Kidney tubule cell (primary cell): ENCODE measurements at regions not wholly inside any gene's neighbourhood (a gene's known extent, or its start where the extent isn't known, plus 50 kb on each side); places are given as distances from the start of the nearest gene placed in this dataset.
A peak's percentile ranks its signal among the peaks of the same experiment; 100 is the strongest.
"Not testable (repeated sequence)": the region's sequence is repeated elsewhere in the genome, so short reads cannot be mapped to it uniquely, and the experiment has no call there.

Experiments used
- DNase-seq: peaks from one replicate; pipeline ENCODE4 v3.0.0-alpha.2; 2018; ENCODE audit warnings: low spot score

DNA sequence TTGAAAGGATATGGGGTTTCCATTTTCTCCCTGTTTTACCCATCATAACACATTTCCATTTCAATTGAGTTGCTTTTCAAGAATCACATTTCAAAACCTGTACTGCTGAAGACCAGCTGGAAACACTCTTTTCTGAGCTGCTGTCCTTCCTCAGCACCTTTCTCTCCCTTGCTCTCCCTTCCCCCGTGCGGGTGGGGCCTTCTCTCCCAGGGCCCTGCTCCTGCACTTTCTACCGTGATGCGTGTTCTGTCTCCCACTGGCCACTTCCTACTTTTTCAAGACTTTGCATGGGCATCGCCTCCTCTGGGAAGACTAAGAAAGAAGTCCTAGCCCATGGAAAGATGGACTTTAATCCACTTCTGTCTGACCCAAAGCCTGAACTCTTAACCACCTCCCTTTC lies 390.4 kb downstream of the PTPRU start:
- no peak for DNase-seq

DNA sequence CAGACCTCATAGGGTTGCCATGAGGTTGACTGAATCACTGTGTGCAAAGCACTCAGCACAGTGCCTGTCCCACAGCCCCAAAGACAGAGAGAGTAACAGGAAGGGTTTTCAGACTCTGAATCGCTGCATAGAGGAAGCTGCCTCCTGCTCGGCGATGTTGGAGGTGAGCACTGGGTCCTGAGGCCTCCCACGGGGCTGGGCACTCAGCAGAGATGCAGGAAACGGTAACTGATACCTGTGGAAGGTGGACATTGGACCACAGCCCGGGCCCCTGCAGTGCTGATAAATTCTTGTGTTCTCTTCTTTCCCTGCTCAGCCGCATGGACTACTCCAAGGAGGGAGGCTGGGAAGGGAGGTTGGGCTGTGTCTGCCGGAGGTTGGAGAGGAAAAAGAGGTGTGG lies 389.7 kb downstream of the PTPRU start:
- DNase-seq: no peak

DNA sequence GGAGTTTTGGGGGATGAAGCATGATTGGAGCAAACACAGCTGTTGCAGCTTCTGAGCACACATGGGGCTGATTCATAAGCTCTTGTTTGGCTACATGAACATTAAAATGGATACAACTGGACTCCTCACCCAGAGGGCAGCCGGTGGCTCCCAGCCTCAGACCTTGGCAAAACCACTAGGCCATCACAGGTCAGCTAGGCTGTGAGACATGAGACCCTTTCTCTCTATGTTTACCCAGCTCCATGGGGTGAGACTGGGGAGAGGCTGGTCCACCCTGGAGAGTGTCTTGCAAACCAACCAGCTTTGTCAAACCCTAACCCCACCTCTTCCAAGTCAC lies 388.7 kb downstream of the PTPRU start:
- DNase-seq: no peak

DNA sequence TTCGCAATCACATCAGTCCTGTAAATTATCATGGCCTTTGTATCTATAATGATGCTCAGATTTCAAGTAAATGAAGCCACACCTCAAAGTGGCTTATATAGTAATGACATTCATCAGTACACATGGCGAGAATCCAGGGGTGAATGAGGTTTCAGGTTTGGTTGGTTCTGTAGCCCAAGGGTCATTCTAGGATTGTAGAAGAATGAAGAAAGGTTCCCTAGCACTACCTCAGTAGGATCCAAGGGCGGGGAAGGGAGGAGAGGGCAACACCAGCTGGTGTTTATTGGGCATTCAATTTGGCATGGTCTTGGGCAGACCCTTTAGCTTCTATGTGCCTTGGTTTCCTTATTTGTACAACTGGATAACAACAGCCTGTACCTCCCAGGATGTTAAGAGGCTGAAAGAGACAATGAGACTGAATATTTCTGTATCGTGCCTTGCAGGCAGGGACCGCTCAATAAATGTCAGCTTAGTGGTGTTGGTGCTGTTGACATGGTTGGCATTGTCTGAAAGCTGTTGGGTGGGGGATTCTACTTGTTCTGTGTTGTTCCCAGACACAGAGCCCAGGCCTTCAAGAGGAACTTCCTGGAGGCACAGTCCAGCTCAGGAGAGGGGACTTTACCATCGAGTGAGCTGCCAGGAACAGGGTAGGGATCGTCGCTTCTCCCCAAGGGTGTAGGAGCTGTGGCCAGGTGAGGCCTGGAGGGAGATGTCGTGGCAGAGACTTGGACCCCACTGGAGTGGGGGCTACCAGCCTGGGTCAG lies 388.2 kb downstream of the PTPRU start:
- DNase-seq: no peak

DNA sequence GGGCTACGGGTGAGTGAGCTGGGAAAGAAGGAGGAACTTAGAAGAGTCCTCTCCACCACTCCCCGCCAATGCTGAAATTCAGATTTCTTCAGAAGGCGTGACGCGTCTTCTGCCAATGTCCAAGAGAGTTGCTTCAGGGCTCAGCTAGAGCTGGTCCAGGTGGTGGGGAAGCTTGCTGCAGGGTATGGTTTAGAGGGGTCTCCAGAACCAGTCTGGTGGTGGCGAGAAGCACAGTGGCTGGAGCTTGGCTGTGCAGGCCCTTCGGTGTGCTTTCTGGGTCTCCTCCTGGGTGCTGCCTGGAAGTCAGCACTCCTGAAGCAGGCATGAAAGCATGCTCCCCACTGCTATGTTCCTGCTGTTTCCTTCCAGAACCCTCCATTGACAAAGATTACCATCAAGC lies 387.2 kb downstream of the PTPRU start:
- no peak for DNase-seq

DNA sequence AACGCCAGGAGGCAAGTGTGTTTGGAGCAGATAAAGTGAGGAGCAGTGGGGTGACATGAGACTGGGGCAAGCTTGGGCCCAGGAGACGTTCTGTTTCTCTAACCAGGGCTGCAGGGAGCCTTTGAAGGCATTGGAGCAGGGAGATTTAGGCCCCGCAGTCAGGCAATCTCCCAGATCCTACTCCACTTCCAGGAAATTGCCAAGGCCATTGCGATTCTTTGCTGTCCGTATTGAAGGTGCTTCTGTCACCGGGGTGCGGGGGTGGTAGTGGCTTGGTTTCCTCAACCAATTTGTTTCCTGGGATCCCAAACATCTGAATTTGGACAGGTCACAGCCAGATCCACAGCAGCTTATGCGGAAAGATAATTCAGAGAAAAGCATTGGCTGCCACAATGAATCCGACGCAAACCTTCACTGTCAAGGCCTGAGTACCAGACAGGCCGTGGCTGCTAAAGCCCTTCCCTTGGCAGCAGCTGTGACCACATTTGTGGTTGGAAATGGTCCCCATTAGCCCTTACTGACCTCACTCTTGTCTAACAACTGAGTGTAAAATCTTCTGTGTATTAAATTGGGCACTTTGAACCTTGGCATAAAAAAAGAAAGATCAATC lies 385.6 kb downstream of the PTPRU start:
- no peak for DNase-seq

DNA sequence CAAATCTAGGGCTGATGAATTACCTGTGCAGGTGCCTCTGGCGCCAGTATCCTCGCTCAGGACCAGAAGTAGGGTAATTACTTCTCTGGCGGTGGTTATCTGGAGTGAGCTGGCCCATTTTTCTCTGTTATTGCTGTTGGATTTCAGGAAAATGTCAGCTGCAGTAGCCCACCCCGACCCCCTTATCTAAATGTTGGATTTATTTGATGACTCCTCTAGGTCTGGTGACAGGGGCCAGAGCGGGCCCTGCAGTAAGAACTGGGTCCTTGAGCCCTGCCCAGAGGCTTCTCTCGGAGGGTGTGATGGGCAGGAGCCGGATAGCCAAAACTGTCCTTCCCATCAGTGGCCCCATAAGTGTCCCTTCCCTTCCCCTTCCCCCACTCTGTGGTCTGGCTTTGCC lies 384.3 kb downstream of the PTPRU start:
- DNase-seq: no peak

DNA sequence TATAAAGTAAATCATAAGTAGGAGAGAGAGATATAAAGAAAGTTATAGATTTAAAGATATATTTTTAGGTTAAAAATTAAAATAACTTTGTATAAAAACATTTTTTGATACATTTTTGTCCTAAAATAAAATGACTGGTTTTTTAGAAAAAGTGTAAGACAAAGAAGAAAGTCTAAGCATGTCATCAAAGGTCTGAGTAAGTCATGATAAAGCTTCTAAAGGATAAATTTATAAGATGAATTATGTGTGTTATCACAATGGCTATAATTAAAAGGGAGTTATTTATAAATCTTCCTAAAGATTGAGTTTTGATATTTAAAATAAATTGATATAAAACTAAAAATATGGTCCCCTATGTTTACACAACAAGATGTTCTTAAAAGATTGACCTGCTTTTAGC lies 370.9 kb downstream of the PTPRU start:
- DNase-seq: no peak

DNA sequence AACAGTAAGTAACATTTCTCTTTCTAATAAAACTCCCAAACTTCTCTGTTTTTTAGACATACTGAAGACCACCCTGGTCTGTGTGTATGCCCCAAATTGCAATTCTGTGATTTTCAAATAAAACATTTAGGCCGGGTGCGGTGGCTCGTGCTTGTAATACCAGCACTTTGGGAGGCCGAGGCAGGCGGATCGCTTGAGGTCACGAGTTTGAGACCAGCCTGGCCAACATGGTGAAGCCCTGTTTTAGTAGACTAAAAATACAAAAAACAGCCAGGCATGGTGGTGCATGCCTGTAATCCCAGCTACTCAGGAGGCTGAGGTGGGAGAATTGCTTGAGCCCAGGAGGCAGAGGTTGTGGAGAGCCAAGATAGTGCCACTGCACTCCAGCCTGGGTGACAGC lies 368.5 kb downstream of the PTPRU start:
- not testable (repeated sequence) for DNase-seq

DNA sequence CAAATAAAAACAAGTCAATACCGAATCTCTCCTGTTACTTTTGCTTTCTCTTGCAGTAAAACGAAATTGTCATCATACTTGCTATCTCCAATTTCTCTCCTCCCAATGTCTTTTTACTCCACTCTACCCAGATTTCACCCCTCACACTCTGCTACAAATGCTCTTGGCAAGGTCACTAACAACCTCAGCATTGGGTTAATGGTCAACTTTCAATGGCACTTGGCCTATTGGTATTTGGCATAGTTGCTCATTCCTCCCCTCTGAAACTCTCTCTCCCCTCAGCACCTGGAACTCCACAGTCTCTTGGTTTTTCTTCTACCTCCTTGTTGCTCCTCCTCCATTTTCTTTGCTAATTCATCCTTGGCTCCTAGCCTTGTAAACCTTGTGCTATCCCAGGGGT lies 367.3 kb downstream of the PTPRU start:
- DNase-seq: peak; percentile 37

DNA sequence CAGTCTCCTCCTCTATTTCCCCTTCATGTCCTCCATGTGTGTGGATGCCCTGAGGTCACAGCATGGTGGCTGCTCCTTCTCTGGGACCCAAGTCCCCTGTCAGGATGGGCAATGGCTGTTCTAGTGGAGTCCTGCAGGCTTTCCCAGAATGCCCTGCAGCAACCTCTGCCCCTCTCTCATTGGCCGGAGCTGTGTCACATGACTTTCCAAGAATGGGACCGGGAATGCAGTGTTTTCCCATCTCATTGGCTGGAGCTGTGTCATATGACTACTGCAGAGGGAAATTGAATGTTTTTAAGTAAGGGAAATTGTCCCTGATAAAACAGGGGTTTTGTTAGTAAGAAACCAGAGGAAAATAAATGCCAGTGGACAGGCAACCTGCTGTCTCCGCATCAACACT lies 365.9 kb downstream of the PTPRU start:
- no peak for DNase-seq

DNA sequence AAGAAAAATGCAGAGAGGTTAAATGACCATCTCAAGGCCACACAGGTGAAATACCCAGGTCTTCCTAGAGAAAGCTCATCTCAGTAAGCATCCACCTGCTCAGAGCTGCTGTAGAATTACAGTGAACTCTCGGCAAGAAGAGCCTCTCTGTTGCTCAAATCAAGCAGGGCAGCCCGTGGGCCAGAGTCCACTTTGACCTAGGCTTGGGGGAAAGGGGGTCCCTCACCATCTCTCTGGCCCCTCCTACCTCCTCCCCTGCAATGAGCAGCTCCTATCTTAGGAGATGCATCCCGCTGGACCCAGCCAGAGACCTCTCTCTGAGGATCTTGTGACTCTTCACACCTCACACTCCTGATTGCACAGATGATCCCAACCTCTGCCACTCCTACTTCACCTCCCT lies 364.7 kb downstream of the PTPRU start:
- no peak for DNase-seq

DNA sequence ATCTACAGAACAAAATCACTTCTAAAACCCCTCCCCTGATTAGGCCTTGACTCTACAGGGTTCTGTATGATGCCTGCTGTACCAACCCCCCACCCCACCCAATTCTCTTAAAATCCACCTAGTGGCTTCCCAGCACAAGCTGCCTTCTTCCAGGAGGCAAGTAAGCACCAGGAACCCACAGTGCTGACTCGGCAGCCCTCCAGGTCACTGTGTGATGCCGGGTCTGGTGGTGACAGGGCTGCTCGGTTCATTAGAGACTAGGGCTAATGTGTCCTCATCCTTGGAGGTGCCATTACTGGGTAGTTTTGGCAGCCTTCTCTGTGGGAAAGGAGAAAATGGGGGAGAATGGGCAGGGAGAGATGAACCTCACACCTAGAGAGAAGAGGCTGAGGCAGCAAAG lies 363.5 kb downstream of the PTPRU start:
- DNase-seq: no peak

DNA sequence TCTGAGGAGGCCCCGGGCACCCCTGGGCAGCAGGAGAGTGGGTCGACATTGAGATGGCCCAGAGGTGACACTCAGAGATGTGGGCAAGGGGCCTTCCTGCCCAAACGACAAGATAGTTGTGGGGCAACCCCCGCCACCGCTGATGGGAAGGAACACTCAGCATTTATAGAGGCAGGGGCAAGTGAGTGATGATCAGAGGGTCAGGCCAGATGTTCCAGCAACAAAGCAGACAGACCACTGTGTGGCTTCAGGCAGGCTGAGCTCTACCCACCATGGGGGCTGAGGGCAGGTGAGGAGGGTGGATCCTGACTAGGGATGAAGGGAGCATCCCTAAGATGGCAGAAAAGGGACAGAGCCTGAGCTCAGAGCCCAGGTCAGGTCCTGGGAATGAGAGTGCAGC lies 362.7 kb downstream of the PTPRU start:
- no peak for DNase-seq

DNA sequence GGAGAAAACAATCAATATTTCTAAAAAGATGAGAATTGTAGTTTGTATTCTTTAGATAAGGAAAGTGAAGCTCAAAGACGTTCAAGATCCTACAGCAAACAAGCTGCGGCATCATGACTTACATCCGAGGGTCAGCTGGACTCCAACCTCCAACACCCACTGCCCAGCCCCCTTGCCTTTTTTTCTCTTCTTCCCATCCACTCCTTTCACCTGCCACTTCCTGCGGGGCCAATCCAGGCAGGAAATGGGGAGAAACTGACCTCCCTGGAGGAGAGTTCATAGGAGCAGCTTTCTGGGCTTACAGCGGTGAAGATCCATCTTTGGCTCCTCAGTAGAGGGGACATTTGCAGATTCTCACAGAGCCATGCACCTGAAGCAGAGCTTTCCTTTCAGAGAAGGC lies 361.5 kb downstream of the PTPRU start:
- no peak for DNase-seq

DNA sequence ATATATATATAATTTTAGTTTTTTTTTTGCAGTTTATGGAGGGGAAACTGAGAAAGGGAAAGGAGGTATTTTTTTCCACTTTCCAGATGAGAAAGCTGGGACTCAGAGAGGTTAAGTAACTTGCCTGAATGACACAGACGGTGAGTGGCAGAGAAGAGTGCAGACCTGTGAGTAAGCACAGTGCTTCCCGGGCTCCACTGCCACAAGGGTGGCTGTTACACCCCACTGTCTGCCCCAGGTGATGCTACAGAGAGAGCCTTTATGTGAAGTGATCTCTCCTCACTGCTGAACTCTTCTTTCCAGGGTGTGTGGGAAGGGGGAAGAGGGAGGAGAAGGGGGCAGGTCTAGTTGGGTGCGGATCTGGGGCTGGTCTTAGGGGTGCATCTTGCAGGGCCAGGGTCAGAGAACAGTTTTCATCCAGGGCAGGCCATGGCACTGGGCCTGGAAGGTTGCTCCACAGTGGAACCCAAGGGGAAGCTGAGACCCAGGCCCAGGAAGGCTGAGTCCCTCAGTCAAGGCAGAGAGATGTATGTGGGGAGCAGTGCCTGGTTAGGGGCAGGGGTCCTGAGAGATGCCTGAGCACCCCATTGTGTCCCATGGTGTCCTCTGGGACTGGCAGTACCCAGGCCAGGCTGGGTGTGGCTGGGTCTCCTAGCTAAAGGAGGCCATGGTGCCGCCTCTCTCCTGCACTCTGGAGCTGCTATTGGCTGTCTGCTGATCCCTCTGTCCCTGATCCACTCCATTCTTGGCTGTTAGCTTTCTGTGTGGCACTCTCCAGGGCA lies 357.5 kb downstream of the PTPRU start:
- peak; percentile 56 for DNase-seq

DNA sequence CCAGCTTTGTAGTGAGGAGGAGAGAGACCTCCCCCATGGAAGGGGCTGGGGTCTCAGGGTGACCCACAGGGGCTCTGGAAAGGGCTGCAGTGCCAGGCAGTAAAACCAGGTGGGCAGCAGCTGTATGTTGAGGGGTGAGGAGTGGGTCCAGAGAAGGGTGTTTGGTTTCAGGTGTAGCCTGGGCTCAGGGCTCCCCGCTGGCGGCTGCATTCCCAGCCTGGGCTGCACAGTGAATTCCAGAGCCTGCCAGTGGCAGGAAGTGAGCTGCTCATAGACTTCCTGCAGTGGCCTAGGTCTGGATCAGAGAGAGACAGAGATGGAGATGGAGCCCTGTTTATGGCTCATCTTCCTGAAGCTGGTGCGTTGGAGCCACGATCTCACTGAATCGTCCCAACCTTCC lies 356.4 kb downstream of the PTPRU start:
- DNase-seq: peak; percentile 47

DNA sequence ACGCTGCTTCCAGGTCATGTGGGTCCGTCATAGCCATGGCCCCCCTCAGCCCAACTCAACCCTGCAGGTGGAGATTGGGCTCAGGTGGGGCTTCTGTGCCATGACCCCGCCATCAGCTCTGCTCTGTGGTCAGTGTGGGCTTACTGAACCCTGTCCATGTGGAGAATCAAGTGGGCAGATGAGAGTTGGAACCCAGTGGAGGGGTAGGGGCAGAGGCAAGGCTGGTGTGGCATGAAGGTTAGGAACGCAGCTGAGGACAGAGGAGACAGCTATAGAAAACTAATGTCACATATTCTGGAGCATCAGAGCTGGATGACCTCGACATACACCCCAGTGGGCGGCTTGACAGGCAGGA lies 355.9 kb downstream of the PTPRU start:
- DNase-seq: no peak

DNA sequence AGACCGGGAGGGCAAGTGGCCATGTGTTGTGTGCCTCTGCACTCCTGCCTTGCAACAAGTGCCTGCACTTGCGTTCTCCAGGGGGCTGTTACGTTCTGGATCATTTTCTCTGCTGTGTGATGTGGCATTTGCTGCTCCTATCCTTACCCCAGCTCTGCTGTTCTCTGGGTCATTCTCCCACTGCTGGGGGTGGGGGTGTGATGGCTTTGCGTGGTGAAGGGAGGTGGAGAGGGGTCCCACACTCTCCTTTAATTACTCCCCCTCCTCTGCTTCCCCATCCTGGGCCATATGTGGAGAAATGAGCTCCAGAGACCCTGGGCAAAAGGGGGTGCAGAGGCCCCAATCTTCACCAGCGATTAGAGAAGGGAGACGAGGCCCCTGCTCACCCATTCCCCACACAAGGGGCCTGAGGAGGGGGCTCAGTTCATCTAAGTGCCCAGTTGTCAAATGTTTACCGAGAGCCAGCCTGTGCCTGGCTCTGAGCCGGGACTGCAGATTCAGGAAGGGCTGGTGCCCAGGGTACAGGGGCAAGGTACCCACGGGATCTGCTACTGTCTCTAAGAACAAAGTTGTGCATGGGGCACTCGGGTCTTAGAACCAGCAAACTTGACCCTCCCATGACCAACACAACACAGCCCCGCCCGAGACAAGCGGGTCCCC lies 355.4 kb downstream of the PTPRU start:
- DNase-seq: no peak

DNA sequence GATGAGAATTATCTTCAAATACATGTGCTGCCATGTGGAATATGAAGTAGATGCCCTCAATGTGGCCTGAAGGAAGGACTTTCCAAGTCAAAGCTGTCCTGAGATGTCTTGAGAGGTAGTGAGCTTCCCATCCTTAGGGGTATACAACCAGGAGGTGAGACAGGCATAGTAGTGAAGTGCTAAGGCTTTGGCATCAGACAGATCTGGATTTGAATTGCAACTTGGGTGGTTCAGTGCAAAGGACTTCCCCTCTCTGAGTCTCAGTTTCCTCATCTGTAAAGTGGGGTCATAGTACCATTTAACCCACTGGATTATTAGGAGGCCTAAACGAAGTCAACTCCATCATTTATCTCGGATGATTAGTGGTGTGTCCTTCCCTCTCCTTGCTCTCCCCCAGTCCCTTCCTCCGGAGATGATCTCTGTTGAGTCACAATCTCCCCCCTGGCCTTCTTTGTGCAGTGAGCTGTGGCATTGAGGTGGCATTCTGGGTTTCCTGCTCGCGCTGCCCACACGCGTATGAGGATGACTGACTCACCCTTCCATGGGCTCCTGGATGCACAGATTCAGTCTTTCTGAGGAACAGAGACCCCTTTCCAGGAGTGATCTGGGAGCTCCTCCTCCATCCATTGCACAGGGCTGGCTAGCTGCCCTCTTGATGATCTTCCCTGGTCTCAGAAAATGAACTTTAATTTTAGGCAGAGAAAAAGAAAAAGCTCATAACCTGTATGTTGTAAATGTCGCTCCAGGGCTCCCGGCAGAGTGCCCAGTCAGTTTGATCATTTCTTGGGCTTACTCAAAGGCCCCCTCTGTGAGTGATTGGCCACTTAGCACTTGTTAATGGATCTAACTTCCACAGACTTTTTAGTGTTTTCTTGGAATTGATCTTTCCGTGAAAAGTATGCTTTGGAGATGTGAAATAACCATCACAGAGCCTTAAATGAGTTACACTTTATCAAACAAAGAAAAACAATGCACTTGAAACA lies 354.6 kb downstream of the PTPRU start:
- DNase-seq: peak; percentile 96

DNA sequence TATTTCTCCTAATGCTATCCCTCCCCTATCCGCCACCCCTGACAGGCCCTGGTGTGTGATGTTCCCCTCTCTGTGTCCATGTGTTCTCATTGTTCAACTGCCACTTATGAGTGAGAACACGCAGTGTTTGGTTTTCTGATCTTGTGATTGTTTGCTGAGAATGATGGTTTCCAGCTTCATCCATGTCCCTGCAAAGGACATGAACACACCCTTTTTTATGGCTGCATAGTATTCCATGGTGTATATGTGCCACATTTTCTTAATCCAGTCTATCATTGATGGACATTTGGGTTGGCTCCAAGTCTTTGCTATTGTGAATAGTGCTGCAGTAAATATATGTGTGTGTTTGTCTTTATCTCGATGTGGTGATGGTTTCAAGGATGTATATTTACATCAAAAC lies 353.4 kb downstream of the PTPRU start:
- DNase-seq: not testable (repeated sequence)
